ENCODE measurements at regions not wholly inside any gene's neighbourhood (a gene's known extent, or its start where the extent isn't known, plus 50 kb on each side); places are given as distances from the start of the nearest gene placed in this dataset.

- TF ChIP-seq CREB1 (IDR thresholded peaks at IDR 0.05; ENCODE audit: low read depth), result no peak
- TF ChIP-seq MAX (IDR thresholded peaks at IDR 0.05), result no peak
- no peak for TF ChIP-seq RAD21 (IDR thresholded peaks at IDR 0.05; ENCODE audit: low read depth)
- TF ChIP-seq TAF1 (IDR thresholded peaks at IDR 0.05; ENCODE audit: low read depth), result no peak
- TF ChIP-seq EP300 (IDR thresholded peaks at IDR 0.05; ENCODE audit: borderline replicate concordance), result no peak
- no peak for TF ChIP-seq CEBPB (IDR thresholded peaks at IDR 0.05)
- no peak for TF ChIP-seq FOXM1 (IDR thresholded peaks at IDR 0.05; ENCODE audit: borderline replicate concordance, low read depth)
- no peak for TF ChIP-seq YY1 (IDR thresholded peaks at IDR 0.05; ENCODE audit: low read depth)
- TF ChIP-seq USF1 (IDR thresholded peaks at IDR 0.05), result no peak
- no peak for TF ChIP-seq EGR1 (IDR thresholded peaks at IDR 0.05)
- TF ChIP-seq REST (IDR thresholded peaks at IDR 0.05; ENCODE audit: low read depth), result no peak
- TF ChIP-seq TEAD4 (IDR thresholded peaks at IDR 0.05), result no peak
Observed at GRCh38 chr1:230567221-230567575, 75.1 kb upstream of the COG2 start.
